H9 (cell line): ENCODE measurements at regions not wholly inside any gene's neighbourhood (a gene's known extent, or its start where the extent isn't known, plus 50 kb on each side); places are given as distances from the start of the nearest gene placed in this dataset.

Experiments
- DNase-seq: peaks from one replicate; pipeline ENCODE4 v3.0.0-alpha.2; 2017
- H2AFZ ChIP-seq: one replicate; pipeline ENCODE4 v1.6.1; 2013; ENCODE audit warnings: mild to moderate bottlenecking, low read length, control low read depth, moderate library complexity
- H2AK5ac ChIP-seq: 2 replicates; pipeline ENCODE4 v1.6.1; 2013; ENCODE audit warnings: low read length, control low read depth, mixed read lengths; ENCODE audit not compliant: insufficient read length
- H2BK120ac ChIP-seq: one replicate; pipeline ENCODE4 v1.6.1; 2013; ENCODE audit warnings: low read depth, mild to moderate bottlenecking, low read length, control low read depth, inconsistent platforms; ENCODE audit not compliant: poor library complexity, severe bottlenecking
- H2BK12ac ChIP-seq: 2 replicates; pipeline ENCODE4 v1.6.1; 2013; ENCODE audit warnings: low read length, control low read depth, mixed read lengths, low read depth; ENCODE audit not compliant: insufficient read length
- H2BK15ac ChIP-seq: 2 replicates; pipeline ENCODE4 v1.6.1; 2013; ENCODE audit warnings: low read depth, low read length, control low read depth
- H2BK20ac ChIP-seq: one replicate; pipeline ENCODE4 v1.6.1; 2013; ENCODE audit warnings: low read depth, mild to moderate bottlenecking, low read length, control low read depth, inconsistent platforms; ENCODE audit not compliant: poor library complexity, severe bottlenecking
- H2BK5ac ChIP-seq: 2 replicates; pipeline ENCODE4 v1.6.1; 2013; ENCODE audit warnings: low read length, control low read depth, mixed read lengths; ENCODE audit not compliant: insufficient read length
- H3K14ac ChIP-seq: 2 replicates; pipeline ENCODE4 v1.6.1; 2013; ENCODE audit warnings: low read length, control low read depth; ENCODE audit not compliant: insufficient read depth
- H3K18ac ChIP-seq: 2 replicates; pipeline ENCODE4 v1.6.1; 2013; ENCODE audit warnings: low read depth, mild to moderate bottlenecking, mixed read lengths, low read length, control low read depth; ENCODE audit not compliant: insufficient read length
- H3K23ac ChIP-seq: 2 replicates; pipeline ENCODE4 v1.6.1; 2013; ENCODE audit warnings: low read length, control low read depth, mixed read lengths, low read depth; ENCODE audit not compliant: insufficient read length
- H3K23me2 ChIP-seq: 2 replicates; pipeline ENCODE4 v1.6.1; 2013; ENCODE audit warnings: low read depth, mild to moderate bottlenecking, mixed read lengths, low read length, control low read depth; ENCODE audit not compliant: insufficient read length, poor library complexity, severe bottlenecking
- H3K27ac ChIP-seq: 2 replicates; pipeline ENCODE4 v1.5.1; 2013; ENCODE audit warnings: low read length, control low read depth, mixed read lengths, low read depth; ENCODE audit not compliant: insufficient read length
- H3K27me3 ChIP-seq: 2 replicates; pipeline ENCODE4 v1.6.1; 2013; ENCODE audit warnings: low read length, control low read depth, inconsistent platforms; ENCODE audit not compliant: insufficient read depth
- H3K4ac ChIP-seq: 2 replicates; pipeline ENCODE4 v1.6.1; 2013; ENCODE audit warnings: low read depth, mild to moderate bottlenecking, control low read depth, inconsistent platforms, low read length, moderate library complexity
- H3K4me1 ChIP-seq: 2 replicates; pipeline ENCODE4 v1.6.1; 2013; ENCODE audit warnings: low read length, control low read depth, inconsistent platforms; ENCODE audit not compliant: insufficient read depth
- H3K4me2 ChIP-seq: 2 replicates; pipeline ENCODE4 v1.6.1; 2013; ENCODE audit warnings: low read length, control low read depth, mixed read lengths; ENCODE audit not compliant: insufficient read length, insufficient read depth
- H3K56ac ChIP-seq: 2 replicates; pipeline ENCODE4 v1.6.1; 2013; ENCODE audit warnings: low read depth, mild to moderate bottlenecking, mixed read lengths, low read length, control low read depth; ENCODE audit not compliant: insufficient read length
- H3K79me1 ChIP-seq: 2 replicates; pipeline ENCODE4 v1.6.1; 2013; ENCODE audit warnings: low read depth, mild to moderate bottlenecking, moderate library complexity, low read length, control low read depth, inconsistent platforms; ENCODE audit not compliant: insufficient read depth, poor library complexity, severe bottlenecking
- H3K79me2 ChIP-seq: 2 replicates; pipeline ENCODE4 v1.6.1; 2013; ENCODE audit warnings: low read length, control low read depth, inconsistent platforms; ENCODE audit not compliant: insufficient read depth
- H3K9ac ChIP-seq: 2 replicates; pipeline ENCODE4 v1.6.1; 2013; ENCODE audit warnings: low read length, control low read depth, mixed read lengths; ENCODE audit not compliant: insufficient read length; ENCODE audit errors: extremely low read depth
- H3K9me3 ChIP-seq: one replicate; pipeline ENCODE4 v1.6.1; 2013; ENCODE audit warnings: low read depth, low read length, inconsistent platforms; ENCODE audit not compliant: control insufficient read depth
- H3T11ph ChIP-seq: one replicate; pipeline ENCODE4 v1.6.1; 2013; ENCODE audit warnings: mild to moderate bottlenecking, low read length, control low read depth, inconsistent platforms
- H4K20me1 ChIP-seq: one replicate; pipeline ENCODE4 v1.6.1; 2013; ENCODE audit not compliant: control insufficient read depth, insufficient read length, insufficient read depth
- H4K5ac ChIP-seq: 2 replicates; pipeline ENCODE4 v1.6.1; 2013; ENCODE audit warnings: low read depth, mild to moderate bottlenecking, mixed read lengths, low read length, control low read depth; ENCODE audit not compliant: insufficient read length
- H4K8ac ChIP-seq: replicated peaks from 2 replicates; pipeline ENCODE4 v1.6.1; 2013; ENCODE audit warnings: low read length, control low read depth, mixed read lengths, low read depth; ENCODE audit not compliant: insufficient read length
- H4K91ac ChIP-seq: 2 replicates; pipeline ENCODE4 v1.6.1; 2013; ENCODE audit warnings: low read depth, mild to moderate bottlenecking, moderate library complexity, mixed read lengths, low read length, control low read depth; ENCODE audit not compliant: insufficient read length
- H3K27ac Mint-ChIP-seq, 3 experiments: 2 replicates in 2 of 3; 3 replicates in 1 of 3; pipeline ENCODE4 v1.8.0; 2020 to 2021; ENCODE audit warnings: mixed read lengths in 3 of 3, mild to moderate bottlenecking in 1 of 3, moderate library complexity in 1 of 3
- H3K27me3 Mint-ChIP-seq: 2 replicates; pipeline ENCODE4 v1.8.0; 2021; ENCODE audit warnings: low read depth, mild to moderate bottlenecking, moderate library complexity, mixed read lengths
- H3K36me3 Mint-ChIP-seq, 3 experiments: 2 replicates in 2 of 3; 3 replicates in 1 of 3; pipeline ENCODE4 v1.8.0; 2020 to 2021; ENCODE audit warnings: low read depth in 3 of 3, mixed read lengths in 3 of 3; ENCODE audit not compliant: insufficient read depth in 1 of 3
- H3K4me1 Mint-ChIP-seq, 2 experiments: 2 replicates each; pipeline ENCODE4 v1.8.0; 2020; ENCODE audit warnings: mixed read lengths in 2 of 2
- H3K4me3 Mint-ChIP-seq, 2 experiments: 2 replicates in 1 of 2; 3 replicates in 1 of 2; pipeline ENCODE4 v1.8.0; 2020 to 2021; ENCODE audit warnings: mild to moderate bottlenecking in 2 of 2, mixed read lengths in 2 of 2, moderate library complexity in 1 of 2
- H3K9me3 Mint-ChIP-seq, 2 experiments: 2 replicates in 1 of 2; 3 replicates in 1 of 2; pipeline ENCODE4 v1.8.0; 2020; ENCODE audit warnings: mild to moderate bottlenecking in 2 of 2, mixed read lengths in 2 of 2, moderate library complexity in 1 of 2
- WGBS: extraction: QIAGEN DNeasy Blood & Tissue Kit; methylation state at CpG from one replicate; pipeline ENCODE4 v1.1.7; 2013; ENCODE audit warnings: missing lambda C conversion rate, low lambda C conversion rate, mixed read lengths; ENCODE audit not compliant: insufficient read length; ENCODE audit errors: extremely low coverage; 5-methylcytosine and 5-hydroxymethylcytosine counted together
- TF ChIP-seq, protein P1 (sequence below): fragments of 200-600 bp; sonication (generic); conservative IDR thresholded peaks from 3 replicates; pipeline ENCODE4 v1.8.0; 2021; ENCODE audit warnings: antibody characterized with exemption, mild to moderate bottlenecking

DNA sequence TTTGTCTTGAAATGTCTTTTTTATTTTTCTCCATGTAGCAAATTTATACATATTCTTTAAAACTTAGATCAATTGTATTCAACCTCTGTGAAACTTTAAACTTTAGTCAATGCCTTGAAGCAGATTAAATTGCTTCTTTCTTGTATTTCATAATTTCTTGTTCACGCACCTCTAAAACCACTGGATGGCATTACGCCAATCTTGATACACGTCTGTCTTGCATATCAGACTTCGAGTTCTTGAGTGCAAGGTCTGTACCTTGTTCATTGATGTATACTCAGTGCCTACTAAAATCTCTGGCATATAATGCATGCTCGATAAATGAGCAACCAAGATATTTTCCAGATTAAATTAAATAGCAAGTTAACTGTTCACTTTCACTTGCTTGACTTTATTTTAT is 236.8 kb downstream of the CASP12 start:
- no peaks in the 10 kb centered on the region for H3K27me3 Mint-ChIP-seq
- TF ChIP-seq, protein P1, sequence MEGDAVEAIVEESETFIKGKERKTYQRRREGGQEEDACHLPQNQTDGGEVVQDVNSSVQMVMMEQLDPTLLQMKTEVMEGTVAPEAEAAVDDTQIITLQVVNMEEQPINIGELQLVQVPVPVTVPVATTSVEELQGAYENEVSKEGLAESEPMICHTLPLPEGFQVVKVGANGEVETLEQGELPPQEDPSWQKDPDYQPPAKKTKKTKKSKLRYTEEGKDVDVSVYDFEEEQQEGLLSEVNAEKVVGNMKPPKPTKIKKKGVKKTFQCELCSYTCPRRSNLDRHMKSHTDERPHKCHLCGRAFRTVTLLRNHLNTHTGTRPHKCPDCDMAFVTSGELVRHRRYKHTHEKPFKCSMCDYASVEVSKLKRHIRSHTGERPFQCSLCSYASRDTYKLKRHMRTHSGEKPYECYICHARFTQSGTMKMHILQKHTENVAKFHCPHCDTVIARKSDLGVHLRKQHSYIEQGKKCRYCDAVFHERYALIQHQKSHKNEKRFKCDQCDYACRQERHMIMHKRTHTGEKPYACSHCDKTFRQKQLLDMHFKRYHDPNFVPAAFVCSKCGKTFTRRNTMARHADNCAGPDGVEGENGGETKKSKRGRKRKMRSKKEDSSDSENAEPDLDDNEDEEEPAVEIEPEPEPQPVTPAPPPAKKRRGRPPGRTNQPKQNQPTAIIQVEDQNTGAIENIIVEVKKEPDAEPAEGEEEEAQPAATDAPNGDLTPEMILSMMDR = no peak
- no peaks in the 10 kb centered on the region for H4K20me1 ChIP-seq
- H2BK120ac ChIP-seq = no peak overlapping the region
- H3K27ac ChIP-seq = no peak overlapping the region
- no peaks in the 10 kb centered on the region for H3K9me3 ChIP-seq
- peaks cover 0 to 5% of the 10 kb centered on the region in 2 experiments; a peak in 1 of 5 replicates for H3K9me3 Mint-ChIP-seq
- H2BK12ac ChIP-seq = no peak overlapping the region
- H3K23me2 ChIP-seq = no peaks in the 10 kb centered on the region
- no peaks in the 10 kb centered on the region for H3K4me1 ChIP-seq
- H4K8ac ChIP-seq = no peak overlapping the region
- no peak overlapping the region for H3K14ac ChIP-seq
- H3K23ac ChIP-seq = no peak overlapping the region
- no peak overlapping the region for H3K27ac Mint-ChIP-seq
- H2AK5ac ChIP-seq = no peak overlapping the region
- H3K4me1 Mint-ChIP-seq = no peaks in the 10 kb centered on the region
- no peaks in the 10 kb centered on the region for H3K79me1 ChIP-seq
- H3T11ph ChIP-seq = no peak overlapping the region
- no CpG with 5 or more reads among the region's 5 CpGs for WGBS
- H2BK20ac ChIP-seq = no peak overlapping the region
- no peak overlapping the region for H3K56ac ChIP-seq
- H2BK15ac ChIP-seq = no peak overlapping the region
- H3K27me3 ChIP-seq = no peaks in the 10 kb centered on the region
- no peaks in the 10 kb centered on the region for H3K79me2 ChIP-seq
- H2BK5ac ChIP-seq = no peak overlapping the region
- no peak overlapping the region for H3K18ac ChIP-seq
- H4K5ac ChIP-seq = no peak overlapping the region
- DNase-seq = no peak
- H3K9ac ChIP-seq = no peak overlapping the region
- H3K4me3 Mint-ChIP-seq = no peak overlapping the region
- no peak overlapping the region for H3K4ac ChIP-seq
- no peak overlapping the region for H4K91ac ChIP-seq
- H3K36me3 Mint-ChIP-seq = peaks cover 0 to 4% (median 2%) of the 10 kb centered on the region in 3 experiments; a peak in 2 of 7 replicates
- no peak overlapping the region for H3K4me2 ChIP-seq
- H2AFZ ChIP-seq = no peak overlapping the region
